NCI-H460 (cell line): ENCODE measurements at regions not wholly inside any gene's neighbourhood (a gene's known extent, or its start where the extent isn't known, plus 50 kb on each side); places are given as distances from the start of the nearest gene placed in this dataset.
"Not testable (repeated sequence)": the region's sequence is repeated elsewhere in the genome, so short reads cannot be mapped to it uniquely, and the experiment has no call there.

Experiments used
- DNase-seq: peaks from one replicate; pipeline ENCODE4 v3.0.0-alpha.2; 2016; ENCODE audit warnings: low read depth; ENCODE audit errors: extremely low read depth

DNA sequence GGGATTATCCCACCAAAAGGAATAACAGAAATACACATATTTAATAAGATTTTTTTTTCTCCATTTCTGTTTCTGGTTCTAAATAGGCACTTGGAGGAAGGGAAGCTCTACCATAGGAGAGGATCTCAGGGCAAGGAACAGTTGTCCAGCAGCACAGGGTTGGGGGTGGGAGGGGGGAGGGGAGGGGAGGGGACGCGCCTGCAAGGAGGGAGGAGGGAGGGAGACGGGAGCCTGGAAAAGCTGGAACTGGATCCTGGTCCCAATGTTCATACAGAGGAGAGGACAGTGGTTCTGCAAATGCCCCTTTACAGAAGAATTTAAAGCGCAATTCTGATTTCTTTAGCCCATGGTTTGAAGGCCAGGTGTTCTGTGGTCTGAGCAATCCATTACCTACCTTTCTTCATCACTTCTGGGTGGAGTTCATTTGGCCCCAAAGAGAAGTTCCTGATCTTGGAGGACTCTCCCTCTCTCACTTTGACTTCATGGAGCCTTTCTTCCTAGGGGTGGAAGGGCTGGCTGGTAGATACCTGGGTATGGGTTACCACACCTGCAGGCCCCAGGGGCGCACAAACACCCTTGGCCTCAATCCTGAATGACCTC is 348.9 kb upstream of the NCAM1 start:
- no peak for DNase-seq

DNA sequence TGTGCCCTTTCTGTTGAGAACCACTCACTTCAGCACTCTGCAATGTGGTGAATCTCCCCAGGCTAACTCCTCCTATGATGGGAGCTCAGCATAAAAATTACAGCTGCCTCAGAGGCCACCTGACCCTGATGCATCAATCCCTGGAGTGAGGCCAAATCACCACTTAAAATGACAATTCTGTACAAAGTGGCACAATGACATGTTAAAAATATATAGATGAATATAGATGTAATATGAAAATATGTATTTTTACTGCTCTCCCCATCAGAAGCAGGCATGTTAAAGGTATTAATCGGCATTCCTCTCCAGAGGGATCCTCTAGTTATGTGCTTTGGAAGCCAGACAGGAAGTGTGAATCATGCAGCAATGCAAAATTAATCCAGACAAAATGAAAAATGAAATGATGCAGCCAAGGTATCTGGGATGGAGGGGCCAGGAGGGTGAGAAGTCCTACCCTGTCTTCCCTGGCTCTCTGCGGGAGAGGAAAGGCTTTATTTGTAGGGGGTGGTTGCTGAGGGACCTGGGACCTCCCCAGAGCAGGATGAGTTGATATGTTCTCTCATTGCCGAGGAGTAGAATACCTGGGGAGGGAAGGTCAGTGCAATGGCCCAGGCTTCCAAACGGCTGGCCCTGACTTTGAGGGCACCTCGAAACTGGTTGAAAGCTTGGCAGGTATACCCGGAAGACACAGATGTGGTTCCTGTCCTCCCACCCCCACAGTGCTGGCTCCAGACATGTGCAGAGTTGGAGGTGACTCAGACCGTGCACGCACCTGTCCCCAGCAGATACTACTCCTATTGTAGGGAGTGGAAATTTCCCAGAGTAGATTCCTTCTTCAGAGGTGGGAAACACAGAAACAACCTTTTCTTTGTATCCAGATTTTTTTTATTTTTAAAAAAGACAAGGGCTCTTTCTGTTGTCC is 347.9 kb upstream of the NCAM1 start:
- no peak for DNase-seq

DNA sequence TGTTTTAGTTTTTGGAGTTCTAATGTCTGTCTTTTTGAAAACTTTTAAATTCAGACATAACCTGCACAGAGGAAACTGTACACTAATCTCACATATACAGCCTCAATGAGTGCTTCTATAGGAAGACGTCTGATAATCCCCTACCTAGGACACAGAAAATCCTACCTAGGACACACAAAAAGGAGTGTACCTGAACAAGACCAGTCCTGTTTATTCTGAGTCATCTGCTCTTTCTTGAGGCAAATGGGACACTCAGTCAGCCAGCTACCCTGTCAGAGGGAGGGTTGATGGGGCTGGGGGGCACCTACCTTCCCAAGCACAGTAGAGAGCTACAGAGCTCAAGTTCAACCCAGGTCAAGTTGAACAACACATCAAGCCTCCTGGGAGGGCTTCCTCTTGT is 346.6 kb upstream of the NCAM1 start:
- DNase-seq: no peak

DNA sequence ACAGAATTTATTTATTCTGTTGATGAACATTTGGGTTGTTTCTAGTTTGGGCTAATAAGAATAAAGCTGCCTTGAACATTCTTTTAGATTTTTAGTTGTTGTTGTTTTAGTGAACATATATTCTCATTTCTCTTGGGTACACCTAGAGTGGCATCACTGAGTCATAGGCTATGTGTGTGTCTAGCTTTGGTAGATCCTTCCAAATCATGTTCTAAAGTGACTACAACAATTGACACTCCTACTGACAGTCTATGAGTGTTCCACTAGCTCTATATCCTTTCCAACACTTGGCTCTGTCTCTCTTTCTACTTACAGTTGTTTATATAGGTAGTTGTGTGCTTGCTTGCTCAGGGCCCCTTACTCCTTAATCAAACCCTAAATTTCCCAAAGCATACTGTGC is 346.0 kb upstream of the NCAM1 start:
- DNase-seq: no peak

DNA sequence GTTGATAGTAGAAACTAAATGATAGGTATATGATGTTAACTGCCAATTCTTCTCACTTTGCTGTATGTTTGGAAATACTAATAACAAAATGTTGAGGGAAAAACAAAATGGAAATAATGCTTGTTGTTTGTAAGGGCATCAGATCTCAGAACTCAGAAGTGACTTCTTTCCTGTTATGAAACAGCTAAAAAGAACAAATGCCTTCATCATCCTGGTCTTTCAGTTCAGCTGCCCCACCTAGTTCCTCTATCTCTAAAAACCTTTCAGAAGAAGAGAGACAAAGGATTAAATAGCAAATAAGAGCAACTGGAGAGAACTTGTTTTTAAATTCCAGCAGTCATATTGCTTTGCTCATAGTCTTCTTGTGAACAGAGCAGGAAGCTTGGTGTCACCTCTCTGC is 345.3 kb upstream of the NCAM1 start:
- DNase-seq: no peak

DNA sequence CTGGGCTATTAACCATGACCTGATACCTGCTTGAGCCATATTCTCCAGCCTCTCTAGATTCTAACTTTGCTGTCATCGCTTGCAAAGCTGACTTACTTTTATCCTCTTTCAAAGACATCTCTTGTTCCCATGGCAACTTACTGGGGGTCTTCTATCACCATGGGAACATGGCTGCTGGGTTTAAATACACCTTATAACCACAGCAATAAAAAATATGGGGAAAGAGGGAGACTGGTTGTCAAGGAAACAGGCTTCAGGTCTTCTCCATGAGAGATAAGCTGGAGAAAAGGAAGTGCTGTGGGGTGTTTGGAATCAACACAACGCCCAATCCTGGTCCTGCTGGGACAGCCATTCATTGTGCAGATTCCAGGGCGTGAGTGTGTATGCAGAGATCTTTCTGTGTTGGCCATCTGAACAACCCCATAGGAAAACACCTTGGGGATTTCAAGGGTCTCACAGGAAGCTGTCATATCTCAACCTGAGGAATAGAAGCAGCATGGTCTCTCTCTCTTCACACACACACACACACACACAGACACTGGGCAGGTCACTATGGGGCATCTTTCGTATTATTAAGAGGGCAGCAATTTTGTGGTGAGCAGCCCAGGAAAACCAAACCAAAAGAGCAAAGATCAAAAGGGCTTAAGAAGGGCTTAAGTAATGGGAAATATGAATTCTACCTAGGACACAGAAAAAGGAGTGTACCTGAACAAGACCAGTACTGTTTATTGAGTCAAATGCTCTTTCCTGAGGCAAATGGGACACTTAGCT is 344.7 kb upstream of the NCAM1 start:
- no peak for DNase-seq

DNA sequence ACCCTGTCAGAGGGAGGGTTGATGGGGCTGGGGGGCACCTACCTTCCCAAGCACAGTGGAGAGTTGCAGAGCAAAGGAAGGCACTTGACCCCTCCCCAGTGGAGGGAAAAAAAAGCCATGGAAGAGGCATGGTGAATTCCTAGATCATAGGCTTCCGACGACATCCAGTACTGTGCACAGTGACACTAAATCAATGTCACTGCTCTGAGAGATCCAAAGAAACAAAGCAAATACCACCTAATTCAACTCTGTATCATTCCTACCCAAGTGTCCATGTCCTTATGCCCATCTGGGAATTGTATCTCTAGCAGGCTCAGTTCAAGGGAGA is 344.2 kb upstream of the NCAM1 start:
- no peak for DNase-seq

DNA sequence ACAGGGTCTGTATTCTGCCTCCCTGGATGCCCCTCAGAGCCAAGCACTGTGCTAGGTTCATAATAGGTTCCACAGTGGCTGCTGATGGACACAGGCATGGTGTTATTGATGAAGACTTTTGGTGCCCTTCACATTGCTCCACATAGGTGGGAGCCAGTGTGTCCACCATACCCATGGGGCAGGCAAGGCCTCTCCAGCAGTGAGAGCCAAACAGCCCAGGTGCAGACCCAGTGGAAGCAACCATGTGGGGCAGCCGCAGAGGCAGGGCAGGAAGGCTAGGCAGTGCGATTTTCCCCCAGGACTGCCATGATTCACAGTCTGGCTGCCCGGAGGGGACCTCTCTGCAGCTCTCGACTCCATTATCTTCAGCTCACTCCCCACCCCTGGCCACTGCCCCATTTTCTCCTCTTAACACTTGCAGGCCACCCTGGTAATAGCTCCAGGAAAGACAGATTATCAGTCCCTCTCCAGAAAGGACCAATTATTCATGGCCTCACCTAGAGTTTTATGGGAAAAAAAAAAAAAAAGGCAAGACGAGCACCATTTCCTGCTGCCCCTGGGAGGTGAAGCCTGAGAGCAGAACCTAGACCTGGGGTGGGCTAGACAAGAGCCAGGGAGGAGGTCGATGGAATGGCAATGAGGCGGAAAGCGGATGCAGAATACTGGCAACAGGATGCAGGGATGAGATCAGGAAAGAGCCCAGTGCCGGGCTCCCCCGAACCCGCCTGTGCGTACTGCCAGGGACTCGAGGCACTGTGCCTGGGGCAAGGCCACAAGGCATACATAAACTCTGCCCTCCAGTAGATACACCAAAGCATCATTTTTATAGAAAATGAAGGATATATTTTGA is 343.0 kb upstream of the NCAM1 start:
- no peak for DNase-seq

DNA sequence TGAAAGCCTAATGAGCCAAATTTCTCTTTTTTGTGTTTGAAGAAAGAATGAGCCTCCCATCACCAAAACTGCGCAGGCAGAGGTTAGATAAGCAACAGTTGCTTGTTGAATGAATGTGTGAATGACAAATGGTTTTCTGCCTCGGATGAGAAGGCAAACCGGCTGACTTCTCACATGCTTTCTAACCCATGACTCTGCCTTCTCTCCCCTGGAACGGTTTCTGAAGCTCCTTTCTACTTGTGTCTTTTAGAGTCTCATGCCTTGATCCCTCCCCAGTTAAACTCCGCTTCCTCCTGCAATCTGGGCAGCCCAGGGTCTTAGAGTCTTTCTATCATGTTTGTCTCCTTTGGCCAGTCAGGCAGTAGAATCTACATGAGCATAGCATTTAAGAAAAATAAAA is 342.1 kb upstream of the NCAM1 start:
- DNase-seq: no peak

DNA sequence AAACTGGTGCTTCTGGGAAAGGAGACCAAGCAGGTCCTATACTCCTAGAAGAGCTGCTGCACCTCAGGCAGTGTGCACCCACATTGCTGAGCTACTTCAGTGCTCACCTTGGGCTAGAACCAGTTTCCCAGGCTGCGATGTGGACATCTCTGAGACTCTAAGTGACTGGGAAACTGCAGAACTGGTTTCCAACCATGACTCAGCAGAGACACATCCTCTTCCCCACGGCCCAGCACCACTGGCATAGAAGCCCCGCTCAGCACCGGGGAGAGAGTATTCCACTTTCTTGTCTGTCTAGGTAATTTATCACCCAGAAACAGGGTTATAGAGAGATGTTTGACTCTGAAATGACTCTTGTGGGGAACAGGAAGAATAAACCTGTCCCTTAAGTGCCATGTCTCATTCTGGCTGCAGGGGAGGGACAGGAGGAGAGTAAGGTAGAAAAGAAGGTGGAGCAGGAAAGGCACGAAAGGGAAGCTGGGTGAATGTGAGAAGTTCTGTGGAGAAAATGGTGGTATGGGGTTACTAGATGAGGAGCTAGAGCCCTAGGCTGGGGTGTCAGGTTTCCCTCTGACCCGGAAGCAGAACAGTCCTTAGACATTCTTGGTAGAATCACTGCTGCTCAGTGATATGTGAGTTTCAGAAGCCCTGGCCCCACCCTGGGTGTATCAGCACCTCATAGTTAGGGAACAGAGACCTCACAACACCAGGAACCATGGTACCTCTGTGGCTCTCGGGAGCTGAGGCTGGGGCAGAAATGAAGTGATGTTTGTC is 340.4 kb upstream of the NCAM1 start:
- DNase-seq: no peak

DNA sequence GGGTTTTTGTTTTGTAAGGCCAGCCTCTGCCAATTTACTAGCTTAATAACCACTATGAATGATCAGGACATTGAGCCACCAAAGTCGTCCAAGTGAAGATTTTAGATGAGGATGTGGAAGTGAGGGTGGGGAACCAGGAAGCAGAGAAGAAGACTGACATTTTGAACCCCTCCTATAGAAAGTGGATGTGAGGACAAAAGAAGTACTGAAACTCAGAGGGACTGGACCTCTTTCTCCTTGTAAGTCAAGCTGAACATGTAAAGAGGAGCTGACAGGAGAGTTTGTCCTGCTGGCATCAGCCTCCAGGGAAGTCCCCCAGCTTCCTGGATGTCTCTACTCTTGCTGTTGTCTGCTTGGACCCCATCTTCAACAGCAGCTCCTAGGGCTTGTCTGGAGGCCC is 338.2 kb upstream of the NCAM1 start:
- DNase-seq: no peak

DNA sequence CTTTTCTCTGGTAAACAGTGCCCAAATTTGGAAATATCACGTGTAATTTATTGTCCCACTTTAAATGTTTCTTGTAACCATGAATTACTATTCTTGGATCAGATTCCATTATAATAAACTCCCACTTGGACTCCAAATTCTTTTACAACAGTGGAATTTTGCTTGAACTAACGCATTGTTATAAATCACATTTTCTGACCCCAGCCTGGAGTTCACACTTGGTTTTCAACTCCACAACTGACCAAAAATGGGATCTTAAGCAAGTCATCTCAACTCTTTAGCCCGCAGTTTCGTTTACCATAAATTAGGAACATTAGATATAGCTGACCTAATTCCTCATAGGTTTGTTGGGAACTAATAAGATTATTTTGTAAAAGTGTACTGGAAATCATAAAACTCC is 336.8 kb upstream of the NCAM1 start:
- no peak for DNase-seq

DNA sequence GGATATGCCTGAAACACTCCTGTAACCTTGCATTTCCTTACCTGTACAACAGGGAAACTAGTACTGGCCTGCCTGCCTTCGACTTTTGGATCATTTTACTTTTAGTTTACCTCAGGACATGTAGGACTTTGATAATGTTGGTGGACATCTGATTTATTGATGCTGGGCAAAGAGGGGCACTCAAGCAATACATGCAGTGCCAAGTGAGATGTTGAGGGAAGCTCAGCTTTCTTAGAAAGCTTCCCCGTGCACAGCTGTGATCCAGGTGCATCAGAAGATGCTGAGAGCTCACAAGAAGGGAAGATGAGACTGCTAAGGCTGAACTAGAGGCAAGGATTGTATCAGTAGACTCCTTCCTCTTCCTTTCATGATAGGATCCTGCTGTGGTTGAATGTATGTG is 336.2 kb upstream of the NCAM1 start:
- DNase-seq: not testable (repeated sequence)

DNA sequence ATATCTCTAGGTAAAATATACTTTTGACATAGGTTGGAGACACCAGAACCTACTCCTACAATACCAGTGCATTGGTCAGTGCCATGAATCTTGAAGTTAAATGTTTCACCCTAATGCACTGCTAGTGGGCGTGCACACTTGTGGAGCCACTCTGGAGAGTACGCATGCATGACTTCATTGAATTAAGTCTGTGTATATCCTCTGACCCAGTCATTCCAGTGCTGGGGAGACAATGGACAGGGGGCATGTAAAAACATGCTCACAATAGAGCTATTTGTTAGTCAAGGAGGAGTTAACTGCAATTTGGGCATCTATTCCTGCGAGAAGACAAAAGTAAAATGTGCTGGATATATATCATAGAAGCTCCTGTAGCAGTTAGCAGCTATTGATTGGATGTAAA is 335.4 kb upstream of the NCAM1 start:
- no peak for DNase-seq

DNA sequence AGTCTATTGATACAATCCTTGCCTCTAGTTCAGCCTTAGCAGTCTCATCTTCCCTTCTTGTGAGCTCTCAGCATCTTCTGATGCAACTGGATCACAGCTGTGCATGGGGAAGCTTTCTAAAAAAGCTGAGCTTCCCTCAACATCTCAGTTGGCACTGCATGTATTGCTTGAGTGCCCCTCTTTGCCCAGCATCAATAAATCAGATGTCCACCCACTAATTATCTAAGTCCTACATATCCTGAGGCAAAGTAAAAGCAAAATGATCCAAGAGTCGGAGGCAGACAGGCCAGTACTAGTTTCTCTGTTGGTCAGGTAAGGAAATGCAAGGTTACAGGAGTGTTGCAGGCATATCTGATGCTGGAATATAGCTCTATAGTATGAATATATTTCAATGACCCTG is 334.5 kb upstream of the NCAM1 start:
- no peak for DNase-seq

DNA sequence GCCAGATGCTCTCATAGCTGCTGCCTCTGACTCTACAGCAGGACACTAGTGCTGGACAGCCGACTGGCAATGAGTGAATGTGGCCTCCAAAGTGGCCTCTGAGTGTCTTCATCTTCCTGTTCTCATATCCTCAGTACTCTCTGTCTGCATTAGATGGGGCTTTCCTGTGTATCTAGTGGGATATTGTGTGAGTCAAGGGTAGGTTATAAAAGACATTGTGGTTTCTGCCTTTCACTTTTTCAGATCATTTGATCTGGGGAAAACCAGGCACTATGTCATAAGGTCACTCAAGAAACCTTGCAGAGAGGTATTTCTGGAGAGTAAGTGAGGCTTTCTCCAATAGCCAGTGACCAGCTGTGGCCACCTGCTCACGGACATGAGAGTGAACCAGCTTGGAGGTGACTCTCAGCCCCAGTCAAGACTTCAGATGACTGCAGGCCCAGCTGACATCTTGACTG is 333.6 kb upstream of the NCAM1 start:
- DNase-seq: no peak

DNA sequence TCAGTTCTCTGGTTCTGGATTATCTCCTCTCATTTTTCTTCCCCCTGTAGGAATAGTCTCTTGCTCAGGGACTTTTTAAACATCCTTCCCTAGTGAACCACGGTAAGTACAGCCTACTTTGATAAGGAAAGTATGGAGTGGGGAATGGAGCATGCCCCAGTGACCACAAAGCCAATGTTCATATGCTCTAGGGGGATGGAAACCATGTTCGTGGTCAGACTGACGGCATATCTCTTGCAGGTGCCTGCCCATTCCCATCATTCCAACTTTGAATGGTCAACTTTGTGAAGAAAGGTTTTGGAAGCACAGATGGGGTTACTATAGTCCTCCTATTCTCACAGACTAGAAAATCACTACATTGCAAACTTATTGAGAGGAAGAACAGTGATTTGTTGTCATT is 332.5 kb upstream of the NCAM1 start:
- no peak for DNase-seq

DNA sequence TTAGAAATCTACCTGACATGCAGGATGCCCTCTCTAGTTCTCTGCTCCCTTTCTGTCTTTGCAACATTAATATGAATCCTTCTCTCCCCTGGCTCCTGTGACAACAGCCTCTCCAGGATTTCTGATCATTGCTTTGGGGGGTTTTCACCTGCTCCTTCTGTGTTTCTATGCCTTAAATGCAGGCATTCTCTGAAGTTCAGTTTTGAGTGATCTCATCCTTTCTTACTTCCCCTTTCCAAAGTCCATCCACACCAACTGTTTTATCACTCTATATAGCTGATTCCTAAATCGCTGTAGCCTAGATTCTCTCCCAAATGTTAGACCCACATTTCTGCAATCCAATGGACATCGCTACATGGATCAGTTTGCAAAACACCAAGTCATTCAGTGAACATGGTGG is 330.7 kb upstream of the NCAM1 start:
- DNase-seq: no peak

DNA sequence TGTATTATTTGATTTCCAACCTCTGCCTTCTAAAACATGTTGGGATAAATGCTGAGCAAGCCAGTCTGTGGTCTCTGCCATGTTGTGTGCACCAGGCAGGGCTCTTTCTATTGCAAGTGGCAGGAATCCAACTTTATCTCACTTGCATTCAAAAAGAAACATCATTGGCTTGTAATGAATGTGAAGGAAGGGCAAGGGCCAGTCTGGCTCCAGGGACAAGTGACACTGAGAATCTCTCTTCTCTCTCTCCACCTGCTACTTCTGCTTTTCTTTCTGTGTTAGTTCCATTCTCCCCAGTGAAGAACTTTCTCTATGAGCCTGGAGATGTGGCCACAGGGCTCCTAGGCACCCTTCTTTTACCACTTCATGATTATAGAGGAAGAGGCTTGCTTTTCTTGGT is 329.9 kb upstream of the NCAM1 start:
- DNase-seq: no peak

DNA sequence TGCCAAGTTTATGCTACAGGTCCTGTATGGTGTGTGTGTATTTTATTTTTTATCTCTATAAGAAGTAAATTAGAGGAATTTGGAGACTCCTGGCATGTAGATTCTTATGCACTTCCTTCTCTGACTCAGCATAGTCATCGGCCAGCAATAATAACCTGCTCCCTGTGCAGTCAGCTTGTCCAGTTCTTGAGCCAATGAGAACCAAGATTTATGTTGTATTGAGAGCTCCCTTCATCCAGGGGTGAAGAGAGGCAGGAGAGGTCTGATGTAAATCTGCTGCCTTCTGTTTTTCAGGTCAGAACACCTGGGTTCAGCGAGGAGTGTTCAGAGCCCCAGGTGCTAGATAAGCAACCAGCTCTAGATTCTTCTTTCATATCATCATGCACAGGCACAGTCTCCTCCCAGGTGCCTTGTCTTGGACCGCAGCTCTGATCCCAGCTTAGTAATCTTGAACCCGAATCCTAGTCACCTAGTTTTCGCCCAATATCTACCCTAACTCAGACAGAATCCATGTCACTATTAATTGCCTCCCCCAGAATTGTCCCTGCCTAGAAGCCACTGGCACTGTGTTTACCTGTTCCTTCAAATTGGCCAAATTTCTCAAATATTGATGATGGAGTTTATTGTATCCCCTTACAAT is 328.2 kb upstream of the NCAM1 start:
- no peak for DNase-seq
